ENCODE measurements at regions not wholly inside any gene's neighbourhood (a gene's known extent, or its start where the extent isn't known, plus 50 kb on each side); places are given as distances from the start of the nearest gene placed in this dataset.

DNA sequence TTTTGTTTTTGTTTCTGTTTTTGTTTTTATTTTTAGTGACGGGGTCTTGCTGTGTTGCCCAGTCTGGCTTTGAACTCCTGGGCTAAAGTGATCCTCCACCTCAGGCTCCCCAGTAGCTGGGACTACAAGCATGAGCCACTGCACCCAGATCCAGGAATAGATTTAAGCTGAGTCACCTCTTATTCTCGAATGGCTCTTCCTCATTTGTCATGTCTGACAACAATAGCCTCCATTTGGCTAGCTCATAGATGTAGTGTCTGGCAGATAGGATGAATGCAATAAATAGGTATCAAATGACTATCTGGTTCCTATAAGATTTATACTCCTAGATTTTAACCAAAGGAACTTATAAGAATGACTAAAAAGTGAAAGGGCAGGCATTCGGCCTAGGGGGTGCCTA is 172.9 kb downstream of the TMEM26 start:
- TF ChIP-seq, protein P1, sequence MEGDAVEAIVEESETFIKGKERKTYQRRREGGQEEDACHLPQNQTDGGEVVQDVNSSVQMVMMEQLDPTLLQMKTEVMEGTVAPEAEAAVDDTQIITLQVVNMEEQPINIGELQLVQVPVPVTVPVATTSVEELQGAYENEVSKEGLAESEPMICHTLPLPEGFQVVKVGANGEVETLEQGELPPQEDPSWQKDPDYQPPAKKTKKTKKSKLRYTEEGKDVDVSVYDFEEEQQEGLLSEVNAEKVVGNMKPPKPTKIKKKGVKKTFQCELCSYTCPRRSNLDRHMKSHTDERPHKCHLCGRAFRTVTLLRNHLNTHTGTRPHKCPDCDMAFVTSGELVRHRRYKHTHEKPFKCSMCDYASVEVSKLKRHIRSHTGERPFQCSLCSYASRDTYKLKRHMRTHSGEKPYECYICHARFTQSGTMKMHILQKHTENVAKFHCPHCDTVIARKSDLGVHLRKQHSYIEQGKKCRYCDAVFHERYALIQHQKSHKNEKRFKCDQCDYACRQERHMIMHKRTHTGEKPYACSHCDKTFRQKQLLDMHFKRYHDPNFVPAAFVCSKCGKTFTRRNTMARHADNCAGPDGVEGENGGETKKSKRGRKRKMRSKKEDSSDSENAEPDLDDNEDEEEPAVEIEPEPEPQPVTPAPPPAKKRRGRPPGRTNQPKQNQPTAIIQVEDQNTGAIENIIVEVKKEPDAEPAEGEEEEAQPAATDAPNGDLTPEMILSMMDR (IDR thresholded peaks at IDR 0.05; ENCODE audit: extremely low read depth, low read depth, low read length) = no peak
- no peak overlapping the region for H3K4me3 ChIP-seq (ENCODE audit: insufficient read depth, low read length)
- no peak for DNase-seq (ENCODE audit: insufficient read length, low spot score, missing footprints)
- H3K9me3 ChIP-seq (ENCODE audit: low read depth, low read length) = no peaks in the 10 kb centered on the region
- H3K4me1 ChIP-seq (ENCODE audit: insufficient read depth, low read length) = peaks cover 6% of the 10 kb centered on the region
- no peak overlapping the region for H3K27ac ChIP-seq (ENCODE audit: low read depth, low read length)
- H3K79me2 ChIP-seq (ENCODE audit: insufficient read depth, low read length) = no peaks in the 10 kb centered on the region
- H3K27me3 ChIP-seq (ENCODE audit: insufficient read depth, low read length) = no peaks in the 10 kb centered on the region
- no peaks in the 10 kb centered on the region for H3K36me3 ChIP-seq (ENCODE audit: insufficient read depth, low read length)
- H4K20me1 ChIP-seq (ENCODE audit: insufficient read depth, low read length) = no peaks in the 10 kb centered on the region
- H2AFZ ChIP-seq (ENCODE audit: low read length) = no peak overlapping the region
- H3K4me2 ChIP-seq (ENCODE audit: insufficient read depth, low read length) = no peak overlapping the region

GRCh38 chr10:61279400-61279799 is 173.8 kb downstream of the TMEM26 start:
- Histone ChIP-seq H2AFZ (ENCODE audit: low read length) (no peak overlapping the region), H3K4me1 (ENCODE audit: insufficient read depth, low read length) (peaks cover 6% of the 10 kb centered on the region), H3K4me3 (ENCODE audit: insufficient read depth, low read length) (no peak overlapping the region), H3K27me3 (ENCODE audit: insufficient read depth, low read length) (no peaks in the 10 kb centered on the region), H3K79me2 (ENCODE audit: insufficient read depth, low read length) (no peaks in the 10 kb centered on the region), H3K4me2 (ENCODE audit: insufficient read depth, low read length) (no peak overlapping the region), H3K36me3 (ENCODE audit: insufficient read depth, low read length) (no peaks in the 10 kb centered on the region), H4K20me1 (ENCODE audit: insufficient read depth, low read length) (no peaks in the 10 kb centered on the region), H3K9me3 (ENCODE audit: low read depth, low read length) (no peaks in the 10 kb centered on the region), H3K27ac (ENCODE audit: low read depth, low read length) (no peak overlapping the region)
- TF ChIP-seq, protein P1 (IDR thresholded peaks at IDR 0.05; ENCODE audit: extremely low read depth, low read depth, low read length) = no peak
- no peak for DNase-seq (ENCODE audit: insufficient read length, low spot score, missing footprints)

DNA sequence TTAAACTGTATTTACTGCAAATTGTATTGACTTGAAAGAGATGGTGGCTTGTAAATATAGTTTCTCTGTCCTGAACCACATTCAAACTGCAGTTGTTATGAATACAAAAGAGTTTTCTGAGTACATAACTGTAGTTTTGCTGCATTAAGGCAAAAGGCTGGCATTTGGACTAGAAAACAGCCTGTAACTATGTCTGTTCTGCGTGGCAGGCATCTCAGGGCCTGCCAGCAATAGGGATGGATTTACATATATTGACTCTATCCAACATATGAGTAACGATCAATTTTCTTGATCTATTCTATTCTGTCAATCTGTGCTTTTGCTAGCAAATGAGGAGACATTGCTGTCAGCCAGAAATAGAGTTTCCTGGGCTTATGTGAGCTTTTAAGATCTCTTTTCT is 174.6 kb downstream of the TMEM26 start:
- Histone ChIP-seq H4K20me1 (ENCODE audit: insufficient read depth, low read length) (no peaks in the 10 kb centered on the region), H3K27ac (ENCODE audit: low read depth, low read length) (no peak overlapping the region), H3K9me3 (ENCODE audit: low read depth, low read length) (no peaks in the 10 kb centered on the region), H3K4me3 (ENCODE audit: insufficient read depth, low read length) (no peak overlapping the region), H3K4me1 (ENCODE audit: insufficient read depth, low read length) (no peaks in the 10 kb centered on the region), H3K27me3 (ENCODE audit: insufficient read depth, low read length) (no peaks in the 10 kb centered on the region), H3K4me2 (ENCODE audit: insufficient read depth, low read length) (no peak overlapping the region), H3K36me3 (ENCODE audit: insufficient read depth, low read length) (no peaks in the 10 kb centered on the region), H3K79me2 (ENCODE audit: insufficient read depth, low read length) (no peaks in the 10 kb centered on the region), H2AFZ (ENCODE audit: low read length) (no peak overlapping the region)
- TF ChIP-seq, protein P1 (IDR thresholded peaks at IDR 0.05; ENCODE audit: extremely low read depth, low read depth, low read length) = no peak
- no peak for DNase-seq (ENCODE audit: insufficient read length, low spot score, missing footprints)

GRCh38 chr10:61272781-61273180 is 180.4 kb downstream of the TMEM26 start:
- TF ChIP-seq, protein P1 (IDR thresholded peaks at IDR 0.05; ENCODE audit: extremely low read depth, low read depth, low read length) = no peak
- Histone ChIP-seq H3K4me3 (ENCODE audit: insufficient read depth, low read length) (no peak overlapping the region), H3K4me2 (ENCODE audit: insufficient read depth, low read length) (no peak overlapping the region), H3K27me3 (ENCODE audit: insufficient read depth, low read length) (no peaks in the 10 kb centered on the region), H3K9me3 (ENCODE audit: low read depth, low read length) (no peaks in the 10 kb centered on the region), H3K4me1 (ENCODE audit: insufficient read depth, low read length) (no peaks in the 10 kb centered on the region), H3K27ac (ENCODE audit: low read depth, low read length) (no peak overlapping the region), H3K36me3 (ENCODE audit: insufficient read depth, low read length) (no peaks in the 10 kb centered on the region), H4K20me1 (ENCODE audit: insufficient read depth, low read length) (no peaks in the 10 kb centered on the region), H2AFZ (ENCODE audit: low read length) (no peak overlapping the region), H3K79me2 (ENCODE audit: insufficient read depth, low read length) (no peaks in the 10 kb centered on the region)
- no peak for DNase-seq (ENCODE audit: insufficient read length, low spot score, missing footprints)

All from osteoblast (primary cell).